ENCODE measurements at regions not wholly inside any gene's neighbourhood (a gene's known extent, or its start where the extent isn't known, plus 50 kb on each side); places are given as distances from the start of the nearest gene placed in this dataset.
"Not testable (repeated sequence)": the region's sequence is repeated elsewhere in the genome, so short reads cannot be mapped to it uniquely, and the experiment has no call there.

GRCh38 chr4:58871509-58871908 is 1761.3 kb upstream of the IGFBP7 start:
- DNase-seq: no peak

GRCh38 chr4:58849026-58849425 is 1738.8 kb upstream of the IGFBP7 start:
- DNase-seq: no peak

GRCh38 chr4:58843455-58843854 is 1733.3 kb upstream of the IGFBP7 start:
- no peak for DNase-seq

- no peak for DNase-seq
Measured at GRCh38 chr4:58833126-58833525, 1722.9 kb upstream of the IGFBP7 start.

- DNase-seq: no peak
Measured at GRCh38 chr4:58825278-58825677, 1715.1 kb upstream of the IGFBP7 start.

- DNase-seq: not testable (repeated sequence)
Measured at GRCh38 chr4:58818560-58818959, 1708.4 kb upstream of the IGFBP7 start.

- DNase-seq: no peak
Measured at GRCh38 chr4:58809948-58810347, 1699.8 kb upstream of the IGFBP7 start.

- DNase-seq: no peak
Measured at GRCh38 chr4:58809366-58809765, 1699.2 kb upstream of the IGFBP7 start.

- DNase-seq: no peak
Measured at GRCh38 chr4:58808817-58809216, 1698.6 kb upstream of the IGFBP7 start.

- DNase-seq: no peak
Measured at GRCh38 chr4:58807843-58808615, 1697.8 kb upstream of the IGFBP7 start.

GRCh38 chr4:58776627-58777026 is 1666.4 kb upstream of the IGFBP7 start:
- no peak for DNase-seq

- no peak for DNase-seq
Measured at GRCh38 chr4:58767598-58767997, 1657.4 kb upstream of the IGFBP7 start.

GRCh38 chr4:58766763-58767162 is 1656.6 kb upstream of the IGFBP7 start:
- DNase-seq: no peak

GRCh38 chr4:58761563-58761962 is 1651.4 kb upstream of the IGFBP7 start:
- no peak for DNase-seq

- no peak for DNase-seq
Measured at GRCh38 chr4:58760737-58761136, 1650.6 kb upstream of the IGFBP7 start.

- DNase-seq: no peak
Measured at GRCh38 chr4:58760100-58760499, 1649.9 kb upstream of the IGFBP7 start.

GRCh38 chr4:58749206-58749605 is 1639.0 kb upstream of the IGFBP7 start:
- DNase-seq: no peak

GRCh38 chr4:58740897-58741296 is 1630.7 kb upstream of the IGFBP7 start:
- DNase-seq: no peak

- no peak for DNase-seq
Measured at GRCh38 chr4:58739275-58739674, 1629.1 kb upstream of the IGFBP7 start.

- no peak for DNase-seq
Measured at GRCh38 chr4:58738375-58738774, 1628.2 kb upstream of the IGFBP7 start.

GRCh38 chr4:58734030-58734674 is 1624.0 kb upstream of the IGFBP7 start:
- no peak for DNase-seq

GRCh38 chr4:58732973-58733372 is 1622.8 kb upstream of the IGFBP7 start:
- DNase-seq: no peak

GRCh38 chr4:58723954-58724353 is 1613.8 kb upstream of the IGFBP7 start:
- no peak for DNase-seq

GRCh38 chr4:58711039-58711438 is 1600.9 kb upstream of the IGFBP7 start:
- DNase-seq: no peak

- no peak for DNase-seq
Measured at GRCh38 chr4:58688568-58688967, 1578.4 kb upstream of the IGFBP7 start.

Measured in activated CD4-positive, alpha-beta T cell treated with anti-CD3 and anti-CD28 coated beads, Interleukin-2, amount 50 U/mL, for 1 hour (primary cell).